Amniotic stem cell (primary cell): ENCODE measurements at regions not wholly inside any gene's neighbourhood (a gene's known extent, or its start where the extent isn't known, plus 50 kb on each side); places are given as distances from the start of the nearest gene placed in this dataset.
"Not testable (repeated sequence)": the region's sequence is repeated elsewhere in the genome, so short reads cannot be mapped to it uniquely, and the experiment has no call there.

ENCODE experiments used
- DNase-seq: peaks from one replicate; lab custom pipeline; 2025; lab: John Stamatoyannopoulos, UW

GRCh38 chr2:76697439-76697838 is 824.7 kb downstream of the LRRTM4 start:
- not testable (repeated sequence) for DNase-seq

DNA sequence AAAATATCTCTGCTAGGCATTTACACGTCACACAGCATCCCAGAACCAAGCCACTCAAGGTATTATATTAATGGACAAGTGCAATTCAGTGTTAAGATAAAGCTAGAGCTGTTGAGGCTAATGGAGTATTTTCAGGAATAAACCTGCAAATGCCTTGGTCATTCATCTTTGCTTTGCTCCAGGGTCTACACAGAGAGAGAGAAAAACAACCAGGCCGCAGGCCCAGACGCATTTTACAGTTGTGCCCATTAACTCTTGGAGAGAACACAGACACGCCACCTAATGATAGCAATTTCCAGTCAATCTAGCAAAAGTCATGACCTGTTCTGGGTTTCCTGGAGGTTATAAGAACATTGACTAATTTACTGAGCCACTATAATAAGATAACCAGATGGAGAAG is 829.3 kb downstream of the LRRTM4 start:
- no peak for DNase-seq

DNA sequence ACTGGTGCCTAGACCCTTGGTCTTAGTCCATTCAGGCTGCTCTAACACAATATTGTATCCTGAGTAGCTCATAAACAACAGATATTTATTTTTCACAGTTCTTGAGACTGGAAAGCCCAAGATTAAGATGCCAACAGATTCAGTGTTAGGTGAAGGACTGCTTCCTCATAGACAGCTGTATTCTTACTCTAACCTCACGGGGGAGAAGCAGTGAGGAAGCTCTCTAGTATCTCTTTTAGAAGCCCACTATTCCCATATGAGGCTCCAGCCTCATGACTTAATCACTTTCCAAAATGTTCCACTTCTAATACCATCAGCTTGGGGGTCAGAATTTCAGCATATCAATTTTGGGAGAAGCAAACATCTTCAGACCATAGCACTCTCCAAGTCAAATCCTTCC is 833.4 kb downstream of the LRRTM4 start:
- DNase-seq, result no peak

- no peak for DNase-seq
Measured at GRCh38 chr2:76687923-76688322, 834.3 kb downstream of the LRRTM4 start.

GRCh38 chr2:76684756-76685155 is 837.4 kb downstream of the LRRTM4 start:
- no peak for DNase-seq

DNA sequence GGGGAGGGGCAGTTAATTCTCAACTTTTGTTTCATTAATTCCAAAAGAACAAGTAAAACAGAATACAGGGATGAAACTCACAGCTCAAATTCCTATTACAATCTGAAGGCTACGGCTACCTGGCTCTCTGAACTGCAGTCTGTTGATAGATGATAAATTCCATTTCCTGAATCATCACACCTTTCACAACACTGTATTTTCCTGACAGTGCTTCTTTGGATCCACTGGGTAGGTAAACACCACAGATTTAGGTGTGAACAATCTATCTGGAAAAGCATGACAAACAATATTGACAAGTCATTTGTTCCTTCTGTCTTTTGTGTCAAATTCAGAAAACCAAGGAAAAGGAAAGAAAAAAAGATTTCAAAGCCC is 843.2 kb downstream of the LRRTM4 start:
- DNase-seq, result no peak

GRCh38 chr2:76678383-76679024 is 843.7 kb downstream of the LRRTM4 start:
- no peak for DNase-seq

GRCh38 chr2:76675212-76675611 is 847.0 kb downstream of the LRRTM4 start:
- no peak for DNase-seq

DNA sequence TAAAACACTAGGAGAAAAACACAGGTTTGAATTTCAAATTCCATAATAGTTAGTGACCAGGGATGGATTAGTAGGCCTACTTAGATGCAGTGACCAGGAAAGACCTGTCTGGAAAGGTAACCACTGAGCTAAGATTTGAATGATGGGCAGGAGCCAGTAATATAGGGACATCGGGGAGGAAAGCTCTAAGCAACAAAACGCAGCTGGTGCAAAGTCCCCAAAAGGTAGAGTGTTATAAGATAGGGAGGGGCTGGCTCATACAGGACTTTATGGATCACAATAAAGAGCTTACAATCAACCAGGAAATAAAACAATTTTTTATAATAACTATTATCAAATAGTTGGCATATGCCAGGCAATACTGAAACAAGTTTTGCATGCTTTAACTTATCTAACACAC is 849.4 kb downstream of the LRRTM4 start:
- no peak for DNase-seq

- no peak for DNase-seq
Measured at GRCh38 chr2:76669966-76670465, 852.2 kb downstream of the LRRTM4 start.

DNA sequence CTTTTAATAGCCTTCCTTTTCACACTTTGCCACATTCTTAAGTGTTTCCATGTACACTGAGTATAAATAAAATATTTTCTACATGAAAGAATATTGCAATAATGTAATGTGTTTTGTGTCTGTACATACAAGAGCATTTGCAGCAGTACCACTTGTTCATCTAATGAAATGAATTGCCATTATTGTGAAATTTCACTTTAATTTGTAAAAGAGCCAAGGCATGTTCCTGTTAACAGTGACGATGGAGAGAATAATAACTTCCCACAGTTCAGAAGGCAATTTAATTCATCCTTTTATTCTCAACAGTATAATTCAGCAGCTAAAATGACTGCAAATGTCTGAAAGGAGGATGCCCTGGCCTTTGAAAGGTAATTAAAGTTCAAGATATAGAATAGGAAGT is 853.9 kb downstream of the LRRTM4 start:
- DNase-seq, result no peak

- DNase-seq, result no peak
Measured at GRCh38 chr2:76667821-76668271, 854.3 kb downstream of the LRRTM4 start.

DNA sequence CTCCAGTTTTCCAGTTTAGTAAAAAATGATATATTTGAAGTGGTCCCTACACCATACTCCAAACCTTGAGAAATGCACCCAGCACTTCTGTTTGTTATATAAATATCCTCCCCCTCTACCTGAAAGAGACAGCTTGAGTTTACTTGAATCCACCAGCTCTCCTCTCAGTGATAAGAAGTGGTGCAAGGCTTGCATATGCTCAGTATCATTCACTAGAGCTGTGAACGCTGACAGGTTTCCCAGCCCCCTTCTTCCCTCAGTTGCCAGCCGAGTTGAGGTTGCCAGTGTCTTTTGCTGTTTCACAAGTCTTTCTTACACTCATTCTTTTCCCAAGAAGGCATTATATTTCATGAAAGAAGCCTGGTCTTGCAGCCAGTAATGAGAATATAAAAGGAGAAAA is 880.0 kb downstream of the LRRTM4 start:
- no peak for DNase-seq

DNA sequence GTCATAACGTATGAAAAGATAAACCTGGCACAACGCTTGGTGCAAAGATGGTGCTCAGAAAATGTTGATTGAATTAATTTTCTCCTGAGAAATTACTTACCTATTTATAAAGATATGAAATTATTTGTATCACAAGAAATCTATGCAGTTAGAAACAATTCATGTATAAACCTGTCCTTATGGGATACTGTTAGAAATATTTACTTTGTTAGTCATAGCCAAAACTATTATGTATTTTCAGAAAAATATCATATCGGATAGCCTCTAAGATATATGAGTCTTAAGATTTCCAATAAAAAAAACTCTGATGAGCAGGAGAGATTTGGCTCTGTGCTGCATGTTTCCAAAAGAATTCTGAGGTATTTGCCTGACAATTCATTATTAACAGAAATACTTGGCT is 880.7 kb downstream of the LRRTM4 start:
- DNase-seq, result no peak

- DNase-seq, result no peak
Measured at GRCh38 chr2:76640905-76641304, 881.3 kb downstream of the LRRTM4 start.

DNA sequence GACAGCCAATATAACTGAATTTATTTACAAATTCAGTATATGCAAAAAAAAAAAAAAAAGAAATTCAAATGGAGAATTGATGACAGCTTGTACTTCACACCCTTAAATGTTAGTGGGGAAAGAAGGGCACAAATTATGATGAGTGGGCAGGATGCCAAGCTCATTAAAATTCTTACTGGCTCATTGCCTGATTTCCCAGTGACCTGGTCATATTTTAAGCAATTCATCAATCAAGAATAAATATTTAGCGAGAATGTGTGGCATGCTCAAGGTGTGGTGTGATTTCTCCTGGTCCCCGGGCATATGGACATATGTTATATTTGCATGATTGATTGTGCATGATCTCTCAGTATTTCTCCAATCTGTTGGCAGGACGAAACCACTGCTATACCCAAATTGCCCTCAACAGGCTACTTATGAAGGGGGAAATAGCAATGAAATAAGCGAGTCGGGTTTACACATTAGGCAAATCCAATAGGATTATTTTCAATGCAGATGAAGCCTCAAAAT is 883.0 kb downstream of the LRRTM4 start:
- DNase-seq, result no peak

GRCh38 chr2:76633276-76633921 is 888.8 kb downstream of the LRRTM4 start:
- no peak for DNase-seq

- DNase-seq, result no peak
Measured at GRCh38 chr2:76625101-76625500, 897.1 kb downstream of the LRRTM4 start.

DNA sequence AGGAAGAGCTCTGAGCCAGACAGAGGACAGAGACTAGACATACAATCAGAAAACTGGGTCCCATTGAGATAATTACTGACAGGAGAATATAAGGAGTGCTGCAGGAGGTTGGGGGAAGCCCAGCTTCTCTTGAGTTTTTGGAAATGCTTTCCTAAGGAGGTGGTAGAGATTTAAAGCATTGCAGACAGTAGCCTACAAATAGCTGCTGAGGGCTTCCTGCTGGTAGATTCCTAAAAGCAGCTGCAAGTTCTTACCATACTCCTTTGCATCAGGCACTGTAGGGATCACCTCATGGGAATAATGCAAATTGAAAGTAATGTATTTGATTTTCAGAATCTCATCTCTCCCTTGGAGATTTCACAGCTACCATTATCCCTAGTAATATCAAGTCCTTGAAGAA is 902.6 kb upstream of the GCFC2 start:
- DNase-seq, result no peak

DNA sequence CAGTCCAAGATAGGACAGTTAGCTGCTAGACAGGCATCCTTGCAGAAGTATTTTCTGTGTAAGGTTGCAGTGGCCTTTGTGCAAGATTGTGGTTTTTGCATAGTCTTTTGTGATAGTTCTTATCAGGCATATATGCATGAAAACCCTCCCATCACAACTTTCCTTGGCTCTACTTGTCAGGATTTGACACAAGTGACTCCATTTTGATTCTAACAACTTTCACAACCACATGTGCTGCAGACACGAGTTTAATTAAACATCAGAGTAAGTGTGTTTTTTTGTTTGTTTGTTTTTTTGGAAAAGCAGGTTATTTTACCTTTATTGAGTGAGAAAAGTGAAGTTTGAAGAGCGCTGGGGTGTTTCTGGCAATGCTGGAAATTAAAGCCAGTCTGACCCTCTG is 902.0 kb upstream of the GCFC2 start:
- DNase-seq, result no peak

DNA sequence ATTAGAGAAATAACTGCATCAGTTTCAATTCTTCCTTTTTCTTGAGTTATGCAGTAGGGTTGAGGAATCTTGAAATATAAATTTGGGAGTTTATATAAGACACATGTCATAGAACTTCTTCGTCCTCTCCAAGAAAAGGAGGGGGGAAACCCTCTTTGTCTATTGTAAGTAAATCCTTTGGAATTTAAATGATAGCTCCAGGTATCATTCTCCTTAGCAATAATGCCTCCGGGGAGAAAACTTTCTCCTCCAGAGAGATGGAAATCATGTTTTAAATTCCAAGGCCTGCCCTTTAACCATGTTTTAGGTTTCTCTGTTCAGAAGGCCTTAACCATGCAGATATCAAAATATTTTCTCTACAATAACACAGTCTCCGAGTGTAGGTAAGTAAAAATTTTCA is 899.7 kb upstream of the GCFC2 start:
- no peak for DNase-seq

DNA sequence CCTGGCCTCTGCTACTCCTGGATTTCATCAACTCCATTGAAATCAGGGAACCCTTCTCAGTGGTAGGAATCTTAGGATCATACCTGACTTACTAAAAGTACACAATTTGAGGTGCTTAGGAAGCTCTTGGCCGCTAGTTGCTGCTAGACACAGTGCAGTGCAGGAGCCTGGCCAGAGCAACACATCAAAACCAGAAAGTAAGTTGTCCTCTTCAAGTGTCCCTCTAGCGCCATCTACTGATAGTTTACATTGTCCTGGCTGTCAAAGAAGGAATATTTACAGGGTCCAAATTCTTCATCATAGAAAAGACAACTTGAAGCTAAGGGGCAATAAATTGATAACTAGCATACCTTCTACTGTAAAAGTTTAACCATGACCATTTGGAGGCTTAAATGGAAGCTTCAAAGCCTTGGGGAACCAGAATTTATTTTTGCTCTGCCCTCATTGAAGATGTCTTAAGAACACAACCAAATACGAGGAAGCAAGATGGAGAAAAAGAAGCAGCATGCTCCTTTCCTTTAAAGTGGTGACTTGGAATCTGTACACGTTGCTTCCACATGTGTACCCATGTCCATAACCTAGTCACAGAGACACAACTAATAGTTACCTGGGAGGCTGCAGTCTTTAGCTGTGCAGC is 889.1 kb upstream of the GCFC2 start:
- DNase-seq, result no peak

GRCh38 chr2:76584474-76584873 is 873.8 kb upstream of the GCFC2 start:
- no peak for DNase-seq
